GM12865 (cell line): ENCODE measurements at regions not wholly inside any gene's neighbourhood (a gene's known extent, or its start where the extent isn't known, plus 50 kb on each side); places are given as distances from the start of the nearest gene placed in this dataset.
"Not testable (repeated sequence)": the region's sequence is repeated elsewhere in the genome, so short reads cannot be mapped to it uniquely, and the experiment has no call there.

Experiments
- DNase-seq: peaks from one replicate; pipeline ENCODE4 v3.0.0; 2010; ENCODE audit warnings: low read depth
- H3K4me3 ChIP-seq: 2 replicates; pipeline ENCODE4 v1.5.1; 2011; ENCODE audit warnings: mild to moderate bottlenecking, low read depth, low read length, control low read depth
- TF ChIP-seq, protein P1 (sequence below): IDR thresholded peaks from 2 replicates; pipeline ENCODE4 v1.5.1; 2011; ENCODE audit warnings: low read length, control low read depth, low read depth, inconsistent platforms; ENCODE audit not compliant: insufficient read depth; ENCODE audit errors: missing control alignments

DNA sequence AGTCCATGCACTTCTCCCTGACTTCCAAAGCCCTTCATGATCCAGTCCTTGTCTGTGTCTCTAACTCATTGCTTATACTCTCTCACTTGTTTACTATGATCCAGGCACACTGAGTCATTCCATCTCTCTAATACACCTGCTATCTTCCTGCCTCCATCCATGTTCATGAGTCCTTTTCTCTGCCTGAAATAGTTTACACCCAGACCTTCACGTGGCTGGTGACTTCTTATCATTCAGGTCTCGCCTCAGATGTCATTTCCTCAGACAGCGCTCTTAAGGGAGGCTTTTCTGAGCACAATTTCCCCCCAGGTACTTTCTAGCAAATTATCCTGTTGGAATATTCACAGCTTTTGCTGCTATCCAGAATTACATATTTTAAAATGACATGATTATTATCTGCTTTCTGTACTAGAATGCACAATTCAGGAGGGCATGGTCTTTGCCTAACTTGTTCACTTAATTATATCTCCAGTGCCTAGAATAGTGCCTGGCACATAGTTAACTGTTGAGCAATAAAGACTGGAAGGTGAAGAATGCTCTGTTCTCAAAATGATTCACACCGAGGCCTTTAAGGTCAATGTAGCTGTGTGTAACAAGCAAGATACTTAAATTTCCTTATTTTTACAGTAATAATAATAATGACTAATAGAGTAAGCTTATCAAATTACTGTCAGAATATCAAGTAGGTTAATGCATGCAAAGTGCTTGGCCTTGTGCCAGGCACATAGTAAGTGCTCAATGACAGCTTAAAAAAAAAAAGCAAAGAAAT is 183.7 kb upstream of the SPRY2 start:
- no peak overlapping the region for H3K4me3 ChIP-seq
- TF ChIP-seq, protein P1, sequence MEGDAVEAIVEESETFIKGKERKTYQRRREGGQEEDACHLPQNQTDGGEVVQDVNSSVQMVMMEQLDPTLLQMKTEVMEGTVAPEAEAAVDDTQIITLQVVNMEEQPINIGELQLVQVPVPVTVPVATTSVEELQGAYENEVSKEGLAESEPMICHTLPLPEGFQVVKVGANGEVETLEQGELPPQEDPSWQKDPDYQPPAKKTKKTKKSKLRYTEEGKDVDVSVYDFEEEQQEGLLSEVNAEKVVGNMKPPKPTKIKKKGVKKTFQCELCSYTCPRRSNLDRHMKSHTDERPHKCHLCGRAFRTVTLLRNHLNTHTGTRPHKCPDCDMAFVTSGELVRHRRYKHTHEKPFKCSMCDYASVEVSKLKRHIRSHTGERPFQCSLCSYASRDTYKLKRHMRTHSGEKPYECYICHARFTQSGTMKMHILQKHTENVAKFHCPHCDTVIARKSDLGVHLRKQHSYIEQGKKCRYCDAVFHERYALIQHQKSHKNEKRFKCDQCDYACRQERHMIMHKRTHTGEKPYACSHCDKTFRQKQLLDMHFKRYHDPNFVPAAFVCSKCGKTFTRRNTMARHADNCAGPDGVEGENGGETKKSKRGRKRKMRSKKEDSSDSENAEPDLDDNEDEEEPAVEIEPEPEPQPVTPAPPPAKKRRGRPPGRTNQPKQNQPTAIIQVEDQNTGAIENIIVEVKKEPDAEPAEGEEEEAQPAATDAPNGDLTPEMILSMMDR: no peak
- no peak for DNase-seq

GRCh38 chr13:80523134-80523533 is 182.2 kb upstream of the SPRY2 start:
- H3K4me3 ChIP-seq: no peak overlapping the region
- DNase-seq: no peak
- TF ChIP-seq, protein P1: no peak

- H3K4me3 ChIP-seq, DNase-seq: not testable (repeated sequence)
Observed at GRCh38 chr13:80522463-80522862, 181.5 kb upstream of the SPRY2 start.

GRCh38 chr13:80516818-80517348 is 176.0 kb upstream of the SPRY2 start:
- H3K4me3 ChIP-seq: no peak overlapping the region
- TF ChIP-seq, protein P1: no peak
- no peak for DNase-seq

DNA sequence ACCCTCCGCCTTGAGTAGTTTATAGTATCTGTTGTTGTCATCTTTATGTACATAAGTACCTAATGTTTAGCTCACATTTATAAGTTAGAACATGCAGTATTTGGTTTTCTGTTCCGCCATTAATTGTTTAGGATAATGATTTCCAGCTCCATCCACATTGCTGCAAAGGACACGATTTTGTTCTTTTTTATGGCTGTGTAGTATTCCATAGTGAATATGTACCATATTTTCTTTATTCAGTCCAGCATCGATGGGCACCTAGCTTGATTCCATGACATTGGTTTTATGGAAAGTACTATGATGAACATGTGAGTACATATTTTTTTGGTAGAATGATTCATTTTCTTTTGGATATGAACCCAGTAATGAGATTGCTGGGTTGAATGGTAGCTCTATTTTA is 174.4 kb upstream of the SPRY2 start:
- DNase-seq: no peak
- H3K4me3 ChIP-seq: no peak overlapping the region
- TF ChIP-seq, protein P1: no peak

DNA sequence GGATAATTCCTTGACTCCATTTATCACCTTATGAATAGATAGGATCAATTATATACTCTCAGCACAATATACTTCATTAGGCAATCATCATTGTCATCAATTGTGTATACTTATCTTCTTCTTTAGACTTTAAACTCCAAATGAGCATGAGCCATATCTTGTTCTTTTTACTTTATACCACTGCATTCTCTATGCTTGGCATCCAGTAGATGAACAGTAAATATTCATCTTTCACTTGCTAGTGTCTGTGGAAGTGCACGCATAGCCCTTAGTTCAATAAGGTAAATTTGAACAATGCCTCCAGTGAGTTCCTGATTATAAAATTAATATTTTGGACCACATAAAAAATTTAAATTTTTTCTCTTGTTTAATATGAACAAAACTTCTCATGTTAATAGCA is 172.3 kb upstream of the SPRY2 start:
- DNase-seq: no peak
- TF ChIP-seq, protein P1: no peak
- no peak overlapping the region for H3K4me3 ChIP-seq

DNA sequence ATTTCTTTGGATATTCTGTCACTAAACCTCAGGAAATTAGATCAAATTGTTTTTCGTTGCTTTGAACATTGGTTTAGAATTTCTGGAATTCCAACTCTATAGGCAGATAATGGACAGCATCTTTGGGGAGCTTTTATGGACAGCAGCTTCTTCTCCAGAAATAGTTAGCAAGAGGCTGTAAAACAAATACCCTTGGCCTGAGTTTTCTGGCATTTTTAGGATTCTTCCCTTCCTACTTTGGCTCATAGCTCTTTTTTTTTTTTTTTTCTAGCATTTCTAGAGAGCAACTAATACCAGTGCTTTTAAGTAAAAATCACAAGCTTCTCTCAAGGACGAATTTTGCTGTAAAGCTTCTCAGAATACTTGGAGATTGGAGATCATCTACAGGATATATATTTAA is 169.8 kb upstream of the SPRY2 start:
- H3K4me3 ChIP-seq: no peak overlapping the region
- TF ChIP-seq, protein P1: no peak

More for the DNA sequence above, 169.8 kb upstream of the SPRY2 start:
- no peak for DNase-seq
